Large intestine (tissue), 3 donors: ENCODE measurements at regions not wholly inside any gene's neighbourhood (a gene's known extent, or its start where the extent isn't known, plus 50 kb on each side); places are given as distances from the start of the nearest gene placed in this dataset.

Experiments used
- DNase-seq, 2 donors: peaks; one replicate each; pipeline versions ENCODE4 v3.0.0 to v3.0.0-alpha.2; 2013
- H3K27ac ChIP-seq: one replicate; pipeline ENCODE4 v1.5.1; 2013; ENCODE audit warnings: low read length
- H3K27me3 ChIP-seq: 2 replicates; pipeline ENCODE4 v1.6.1; 2013; ENCODE audit warnings: low read length; ENCODE audit not compliant: control insufficient read depth, insufficient read depth
- H3K36me3 ChIP-seq: 2 replicates; pipeline ENCODE4 v1.6.1; 2013; ENCODE audit warnings: low read length; ENCODE audit not compliant: control insufficient read depth, insufficient read depth
- H3K4me1 ChIP-seq: one replicate; pipeline ENCODE4 v1.6.1; 2013; ENCODE audit warnings: low read length; ENCODE audit not compliant: control insufficient read depth, insufficient read depth
- H3K4me3 ChIP-seq: one replicate; pipeline ENCODE4 v1.5.1; 2013; ENCODE audit warnings: low read length
- H3K9me3 ChIP-seq: one replicate; pipeline ENCODE4 v1.6.1; 2013; ENCODE audit warnings: mild to moderate bottlenecking, low read depth, low read length, moderate library complexity; ENCODE audit not compliant: control insufficient read depth
- WGBS: methylation state at CpG from one replicate; pipeline ENCODE4 v1.1.5; 2013; ENCODE audit warnings: low lambda C conversion rate; ENCODE audit not compliant: insufficient coverage; 5-methylcytosine and 5-hydroxymethylcytosine counted together

DNA sequence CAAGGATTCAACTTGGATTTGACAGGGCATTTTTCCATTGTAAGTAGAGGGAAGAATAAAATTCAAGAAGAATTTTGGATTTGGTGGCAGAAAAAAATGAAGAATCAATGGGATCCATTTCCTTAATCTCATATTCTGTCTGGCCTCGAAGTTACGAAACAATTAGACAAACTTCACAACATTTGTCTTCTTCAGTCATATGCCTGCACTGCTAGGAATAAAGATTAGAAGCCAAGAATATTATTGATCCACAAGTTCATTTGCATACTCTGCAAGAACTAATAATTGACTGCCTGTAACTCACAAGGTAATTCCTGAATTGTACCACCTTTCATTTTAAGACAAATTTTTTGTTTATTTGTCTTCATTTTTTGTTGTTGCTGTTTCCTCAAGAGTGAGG is 486.2 kb downstream of the HAO1 start:
- no peak overlapping the region for H3K4me3 ChIP-seq
- H3K27me3 ChIP-seq, result no peaks in the 10 kb centered on the region
- no peaks in the 10 kb centered on the region for H3K9me3 ChIP-seq
- no peak overlapping the region for H3K27ac ChIP-seq
- DNase-seq, result no peak
- H3K36me3 ChIP-seq, result no peaks in the 10 kb centered on the region
- no peaks in the 10 kb centered on the region for H3K4me1 ChIP-seq
- no CpG with 5 or more reads among the region's 2 CpGs for WGBS

DNA sequence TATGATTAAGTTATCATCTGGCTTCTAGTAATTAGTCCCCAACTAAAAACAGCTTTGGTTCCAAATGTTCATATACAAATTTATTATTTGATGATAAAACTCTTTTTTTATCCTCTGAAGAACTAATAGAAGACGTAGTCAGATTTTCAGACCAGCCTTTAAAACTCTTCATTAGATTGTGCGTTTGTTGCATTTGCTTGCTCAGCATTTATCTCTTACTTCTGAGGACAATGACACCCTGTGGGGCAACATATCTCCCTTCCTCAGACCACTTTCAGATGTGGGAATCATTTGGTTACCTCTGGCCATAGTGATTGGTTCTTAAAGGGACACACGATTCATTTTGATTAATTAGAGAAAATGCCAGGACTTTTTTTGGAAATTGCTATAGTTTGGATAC is 481.8 kb downstream of the HAO1 start:
- Histone ChIP-seq H3K9me3 (no peaks in the 10 kb centered on the region), H3K27ac (no peak overlapping the region), H3K4me1 (no peaks in the 10 kb centered on the region), H3K36me3 (no peaks in the 10 kb centered on the region), H3K27me3 (no peaks in the 10 kb centered on the region), H3K4me3 (no peak overlapping the region)
- DNase-seq, result no peak
- 80% methylated on average over 1 of the region's 3 CpGs for WGBS

DNA sequence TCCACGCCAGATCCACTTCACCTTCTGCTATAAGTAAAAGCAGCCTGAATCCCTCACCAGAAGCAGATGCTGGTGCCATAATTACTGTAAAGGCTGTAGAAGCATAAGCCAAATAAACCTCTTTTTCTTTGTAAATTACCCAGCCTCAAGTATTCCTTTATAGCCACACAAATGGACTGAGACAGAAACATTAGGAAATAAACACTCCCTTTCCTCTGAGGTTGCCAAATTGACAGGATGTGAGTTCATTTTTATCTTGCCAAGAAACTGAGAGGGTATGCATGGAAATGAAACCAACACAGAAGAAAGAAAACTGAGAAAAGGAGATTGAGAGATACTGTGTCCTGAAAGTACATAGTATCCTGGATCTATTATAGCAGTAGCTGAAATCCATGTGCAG is 481.2 kb downstream of the HAO1 start:
- Histone ChIP-seq H3K27ac (no peak overlapping the region), H3K27me3 (no peaks in the 10 kb centered on the region), H3K4me1 (no peaks in the 10 kb centered on the region), H3K36me3 (no peaks in the 10 kb centered on the region), H3K9me3 (no peaks in the 10 kb centered on the region), H3K4me3 (no peak overlapping the region)
- WGBS, result no CpG with 5 or more reads among the region's 1 CpG
- no peak for DNase-seq

DNA sequence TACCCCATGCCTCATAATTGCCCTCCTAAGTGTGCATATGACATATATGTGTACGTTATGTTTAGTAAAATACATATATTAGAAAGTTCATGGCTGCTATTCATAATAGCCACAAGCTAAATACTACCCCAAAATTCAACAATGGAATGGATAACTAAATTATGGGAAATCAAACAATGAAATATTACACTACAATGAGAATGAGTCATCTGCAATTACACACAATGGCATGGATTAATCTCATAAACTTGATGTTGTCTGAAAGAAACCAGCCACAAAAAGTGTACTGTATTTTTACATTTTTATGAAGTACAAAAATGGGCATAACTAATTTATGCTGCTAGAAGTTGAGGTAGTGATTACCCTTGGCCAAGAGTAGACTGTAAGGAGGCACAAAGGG is 477.0 kb downstream of the HAO1 start:
- Histone ChIP-seq H3K27me3 (no peaks in the 10 kb centered on the region), H3K27ac (no peak overlapping the region), H3K9me3 (no peaks in the 10 kb centered on the region), H3K36me3 (no peaks in the 10 kb centered on the region), H3K4me3 (no peak overlapping the region), H3K4me1 (no peaks in the 10 kb centered on the region)
- no peak for DNase-seq
- no CpG with 5 or more reads among the region's 1 CpG for WGBS

DNA sequence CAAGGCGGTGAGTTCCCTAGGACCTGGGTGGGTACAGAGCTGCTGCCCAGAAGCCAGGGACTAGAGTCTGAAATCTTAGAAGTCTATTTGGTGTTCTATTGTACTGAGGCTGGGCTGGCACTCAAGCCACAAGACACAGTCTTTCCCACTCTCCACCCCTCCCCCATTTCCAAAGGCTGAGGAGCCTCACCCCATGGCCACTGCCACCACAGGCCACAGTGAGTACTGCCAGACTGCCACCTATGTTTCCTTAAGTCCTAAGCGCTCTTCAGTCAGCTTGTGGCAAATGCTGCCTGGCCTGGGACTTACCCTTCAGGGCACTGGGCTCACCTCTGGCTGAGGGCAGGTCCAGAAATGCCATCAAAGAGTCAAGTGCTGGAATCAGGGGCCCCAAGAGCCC is 469.3 kb downstream of the HAO1 start:
- Histone ChIP-seq H3K36me3 (no peaks in the 10 kb centered on the region), H3K4me3 (no peak overlapping the region), H3K9me3 (no peaks in the 10 kb centered on the region), H3K4me1 (no peaks in the 10 kb centered on the region), H3K27ac (no peak overlapping the region), H3K27me3 (no peaks in the 10 kb centered on the region)
- WGBS, result no CpG with 5 or more reads among the region's 2 CpGs
- no peak for DNase-seq

DNA sequence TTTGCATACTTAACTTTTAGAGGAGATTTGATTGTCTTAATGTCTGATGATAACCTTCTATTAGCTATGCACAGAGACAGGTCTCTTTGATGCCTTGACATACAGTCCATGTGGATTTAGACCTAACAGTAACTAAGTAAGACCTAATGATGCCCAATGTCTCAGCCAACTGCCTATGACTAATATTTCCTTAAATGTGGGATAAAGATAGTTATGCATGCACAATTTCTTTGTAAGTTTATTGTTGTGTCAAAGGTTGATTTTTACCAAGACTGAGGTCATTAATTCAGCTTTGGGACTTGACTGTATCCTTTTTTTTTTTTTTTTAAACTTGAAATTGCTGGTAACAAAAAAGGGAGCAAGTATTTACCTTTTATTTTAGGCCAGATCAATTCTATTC is 450.0 kb downstream of the HAO1 start:
- no peak overlapping the region for H3K27ac ChIP-seq
- H3K27me3 ChIP-seq, result no peaks in the 10 kb centered on the region
- H3K9me3 ChIP-seq, result no peaks in the 10 kb centered on the region
- no peaks in the 10 kb centered on the region for H3K36me3 ChIP-seq
- no peak overlapping the region for H3K4me3 ChIP-seq
- no peaks in the 10 kb centered on the region for H3K4me1 ChIP-seq
- no peak for DNase-seq

DNA sequence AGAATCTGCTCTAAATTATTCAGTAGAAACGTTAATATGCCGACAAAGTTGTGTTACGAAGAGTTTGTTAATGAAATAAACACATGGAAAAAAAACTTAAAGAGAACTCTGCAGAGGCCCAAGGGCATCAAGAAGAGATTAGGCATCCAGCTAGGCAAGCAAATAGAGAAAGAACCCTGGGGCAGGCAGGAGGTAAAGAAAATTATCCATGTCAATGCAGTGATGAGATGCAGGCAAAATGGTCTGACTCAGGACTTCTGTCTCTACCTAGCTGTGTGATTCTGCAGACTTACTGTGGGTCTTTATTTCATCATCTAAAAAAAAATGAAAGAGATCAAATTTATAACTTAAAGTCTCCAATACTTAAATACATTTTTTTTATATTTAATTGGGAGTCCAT is 448.0 kb downstream of the HAO1 start:
- Histone ChIP-seq H3K27ac (no peak overlapping the region), H3K36me3 (no peaks in the 10 kb centered on the region), H3K9me3 (no peaks in the 10 kb centered on the region), H3K4me3 (no peak overlapping the region), H3K27me3 (no peaks in the 10 kb centered on the region), H3K4me1 (no peaks in the 10 kb centered on the region)
- no peak for DNase-seq
- 74% methylated on average over 3 of the region's 3 CpGs for WGBS

DNA sequence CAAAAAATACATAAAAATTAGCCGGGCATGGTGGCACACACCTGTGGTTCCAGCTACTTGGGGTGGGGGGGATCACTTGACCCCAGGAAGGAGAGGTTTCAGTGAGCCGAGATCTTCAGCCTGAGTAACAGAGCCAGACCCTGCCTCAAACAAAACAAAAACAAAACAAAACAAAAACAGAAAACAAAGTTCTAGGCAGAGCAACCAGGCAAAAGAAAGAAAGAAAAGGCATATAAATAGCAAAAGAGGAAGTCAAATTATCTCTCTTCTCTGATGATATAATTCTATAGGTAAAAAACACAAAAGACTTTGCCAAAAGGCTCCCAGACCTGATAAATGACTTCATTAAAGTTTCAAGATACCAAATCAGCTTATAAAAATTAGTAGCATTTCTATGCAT is 446.9 kb downstream of the HAO1 start:
- 80% methylated on average over 1 of the region's 2 CpGs for WGBS
- Histone ChIP-seq H3K27me3 (no peaks in the 10 kb centered on the region), H3K4me3 (no peak overlapping the region), H3K36me3 (no peaks in the 10 kb centered on the region), H3K4me1 (no peaks in the 10 kb centered on the region), H3K27ac (no peak overlapping the region), H3K9me3 (no peaks in the 10 kb centered on the region)
- DNase-seq, result no peak

DNA sequence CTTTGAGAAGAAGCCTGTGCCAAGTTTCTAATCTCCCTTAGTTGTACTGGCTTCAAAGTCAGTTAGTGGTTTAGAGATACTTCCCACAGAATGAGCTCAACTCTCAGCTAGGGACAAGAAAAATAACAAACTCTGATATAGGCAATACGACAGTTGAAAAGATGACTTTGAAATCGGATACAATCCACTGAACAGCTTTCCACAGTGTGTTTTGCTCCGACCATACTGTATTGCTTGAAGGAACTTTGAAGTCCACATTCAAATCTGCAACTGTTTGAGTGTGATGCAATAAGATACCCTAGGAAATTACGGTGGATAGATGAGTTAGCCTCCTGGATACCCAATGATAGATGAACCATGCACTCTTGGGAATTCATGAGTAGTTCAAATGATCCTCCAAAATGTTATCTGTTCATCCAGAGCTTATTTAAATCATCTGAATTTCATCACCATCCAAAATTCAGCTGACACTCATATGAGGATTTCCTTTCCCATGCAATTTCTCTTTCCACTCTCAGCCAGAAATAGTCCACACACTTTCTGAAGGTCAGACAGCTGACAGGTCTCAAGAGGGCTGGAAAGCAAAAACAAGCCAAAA is 443.8 kb downstream of the HAO1 start:
- Histone ChIP-seq H3K36me3 (no peaks in the 10 kb centered on the region), H3K4me3 (no peak overlapping the region), H3K27me3 (no peaks in the 10 kb centered on the region), H3K4me1 (no peaks in the 10 kb centered on the region), H3K27ac (no peak overlapping the region), H3K9me3 (no peaks in the 10 kb centered on the region)
- WGBS, result no CpG with 5 or more reads among the region's 4 CpGs
- no peak for DNase-seq

DNA sequence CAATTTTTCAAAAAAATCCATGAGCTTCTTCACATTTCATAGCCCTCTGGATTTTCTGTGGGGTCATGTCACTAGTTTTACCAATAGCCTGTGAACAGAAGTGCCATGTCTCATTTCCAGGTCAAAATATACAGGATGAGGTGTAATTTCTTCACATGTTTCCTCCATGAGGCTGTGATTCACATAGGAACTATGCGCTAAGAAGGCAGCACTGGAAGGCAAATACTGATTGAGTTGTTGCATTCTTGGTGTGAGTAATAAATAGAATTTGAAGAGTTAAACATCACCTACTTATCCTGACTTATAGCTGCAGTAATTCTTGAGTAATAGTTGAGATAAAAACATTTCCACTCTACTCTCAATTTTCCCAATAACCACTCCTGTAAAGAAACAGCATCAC is 442.3 kb downstream of the HAO1 start:
- WGBS, result 100% methylated on average over 1 of the region's 1 CpG
- no peaks in the 10 kb centered on the region for H3K9me3 ChIP-seq
- no peaks in the 10 kb centered on the region for H3K36me3 ChIP-seq
- no peak overlapping the region for H3K4me3 ChIP-seq
- no peak overlapping the region for H3K27ac ChIP-seq
- no peaks in the 10 kb centered on the region for H3K27me3 ChIP-seq
- DNase-seq, result no peak
- H3K4me1 ChIP-seq, result no peaks in the 10 kb centered on the region

DNA sequence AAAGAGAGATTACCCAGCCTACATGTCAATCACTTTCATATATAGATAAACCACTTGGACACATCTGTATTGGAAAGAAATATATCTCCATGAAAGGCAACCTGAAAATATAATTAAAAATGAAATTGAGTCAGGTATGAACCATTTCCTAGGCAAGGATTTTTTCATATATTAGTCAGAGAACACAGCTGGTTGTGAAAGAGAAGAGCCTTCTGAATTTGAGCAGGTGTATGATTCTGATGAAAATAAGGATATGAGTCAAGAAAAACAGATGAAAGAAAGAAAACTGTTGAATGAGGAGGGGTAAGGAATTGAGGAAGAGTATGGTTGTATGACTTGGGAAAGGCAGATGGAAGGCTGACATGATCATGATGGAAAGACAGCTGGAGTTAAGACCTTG is 441.1 kb downstream of the HAO1 start:
- Histone ChIP-seq H3K9me3 (no peaks in the 10 kb centered on the region), H3K27ac (no peak overlapping the region), H3K4me3 (no peak overlapping the region), H3K36me3 (no peaks in the 10 kb centered on the region), H3K4me1 (no peaks in the 10 kb centered on the region), H3K27me3 (no peaks in the 10 kb centered on the region)
- DNase-seq, result no peak
